COLO668 (cell line): ENCODE measurements at regions not wholly inside any gene's neighbourhood (a gene's known extent, or its start where the extent isn't known, plus 50 kb on each side); places are given as distances from the start of the nearest gene placed in this dataset.
"Not testable (repeated sequence)": the region's sequence is repeated elsewhere in the genome, so short reads cannot be mapped to it uniquely, and the experiment has no call there.

Experiments used
- DNase-seq: peaks from one replicate; lab custom pipeline; 2025; ENCODE audit not compliant: unreplicated experiment; lab: John Stamatoyannopoulos, UW

GRCh38 chr4:123667496-123667895, 270.9 kb downstream of the SPRY1 start:
- no peak for DNase-seq

DNA sequence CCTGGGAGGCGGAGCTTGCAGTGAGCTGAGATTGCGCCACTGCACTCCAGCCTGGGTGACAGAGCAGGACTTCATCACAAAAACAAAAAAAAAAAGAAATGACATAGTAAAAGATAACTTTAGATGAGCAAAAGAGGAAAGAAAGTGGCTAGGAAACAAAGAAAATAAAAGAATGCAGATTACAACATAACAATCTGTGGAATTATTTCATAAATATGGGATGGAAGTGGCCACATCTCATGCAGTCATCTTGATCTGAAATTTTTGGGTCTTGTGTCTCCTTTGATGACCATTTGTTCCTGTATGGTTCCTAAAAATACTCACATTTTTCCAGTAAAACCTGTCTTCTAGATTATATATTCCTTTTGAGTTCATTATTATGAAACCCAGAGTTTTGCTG, 271.4 kb downstream of the SPRY1 start:
- no peak for DNase-seq

DNA sequence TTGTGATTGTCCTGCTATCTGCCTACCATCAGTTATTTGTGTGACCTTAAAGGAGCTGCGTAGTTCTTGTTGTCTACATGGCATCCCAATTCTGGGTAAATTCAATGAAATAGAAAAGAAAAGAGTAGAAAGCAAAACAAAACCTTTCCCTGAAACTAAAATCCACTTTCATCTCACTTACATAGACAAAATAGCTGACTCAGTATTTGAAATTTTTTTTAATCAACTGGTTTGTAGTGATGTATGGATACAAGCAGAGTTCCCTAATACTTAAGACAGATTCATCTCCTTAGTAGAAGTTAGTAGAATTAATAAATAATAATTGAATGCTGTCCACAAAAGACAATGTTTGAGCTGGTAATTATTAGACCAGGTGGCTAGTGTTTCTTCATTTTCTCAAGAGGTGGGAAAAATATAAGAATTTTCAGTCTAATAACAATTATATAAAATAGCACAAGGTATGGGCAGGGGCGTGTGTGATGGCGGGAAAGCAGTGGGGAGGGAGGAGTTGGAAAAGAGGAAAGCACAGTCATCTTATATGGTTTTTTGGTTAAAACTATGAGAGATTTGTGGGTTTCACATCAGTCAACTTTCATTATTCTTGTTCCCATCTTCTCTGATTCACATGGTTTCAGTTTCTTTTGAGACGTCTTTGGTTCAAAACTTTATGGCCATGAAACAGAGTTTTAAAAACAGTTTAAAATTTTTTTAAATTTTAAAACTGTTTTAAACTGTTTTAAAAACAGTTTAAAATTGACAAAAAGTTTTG, 275.2 kb downstream of the SPRY1 start:
- DNase-seq: no peak

DNA sequence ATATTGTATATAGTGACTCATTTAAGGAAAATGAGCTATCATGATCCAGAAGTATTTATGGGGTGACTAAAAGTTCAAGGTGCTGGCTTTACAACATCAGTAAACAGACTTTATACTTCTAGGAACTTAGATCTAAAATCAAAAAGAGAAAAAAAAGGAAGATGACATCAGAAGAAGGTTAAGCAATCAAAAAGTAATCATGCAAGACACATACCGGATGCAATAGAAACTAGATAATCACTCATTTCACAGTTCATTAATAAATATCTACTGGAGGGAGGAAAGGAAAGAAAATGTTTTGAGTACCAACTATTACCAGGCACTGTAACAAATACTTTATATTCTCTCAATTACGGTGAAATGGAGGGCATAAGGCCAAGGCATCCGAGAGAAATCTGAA, 276.4 kb downstream of the SPRY1 start:
- DNase-seq: no peak

DNA sequence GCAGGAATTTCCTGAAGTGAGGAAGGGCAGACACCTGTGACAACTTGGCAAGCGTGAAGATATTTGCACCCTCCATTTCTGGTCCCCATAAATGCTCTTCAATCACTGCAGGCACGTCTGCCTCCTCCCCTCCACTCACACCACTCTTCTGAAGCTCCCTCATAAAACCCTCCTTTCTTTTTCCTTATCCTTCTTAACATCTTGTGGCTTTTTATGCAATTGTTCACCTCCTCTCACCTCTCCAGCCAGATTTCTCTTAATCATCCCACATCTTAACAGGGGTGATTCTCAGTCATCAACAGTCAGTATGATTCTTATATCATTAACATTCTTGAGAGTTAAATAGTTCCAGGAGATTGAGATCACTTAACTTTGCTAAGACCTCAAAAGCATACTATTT, 277.4 kb downstream of the SPRY1 start:
- DNase-seq: no peak

DNA sequence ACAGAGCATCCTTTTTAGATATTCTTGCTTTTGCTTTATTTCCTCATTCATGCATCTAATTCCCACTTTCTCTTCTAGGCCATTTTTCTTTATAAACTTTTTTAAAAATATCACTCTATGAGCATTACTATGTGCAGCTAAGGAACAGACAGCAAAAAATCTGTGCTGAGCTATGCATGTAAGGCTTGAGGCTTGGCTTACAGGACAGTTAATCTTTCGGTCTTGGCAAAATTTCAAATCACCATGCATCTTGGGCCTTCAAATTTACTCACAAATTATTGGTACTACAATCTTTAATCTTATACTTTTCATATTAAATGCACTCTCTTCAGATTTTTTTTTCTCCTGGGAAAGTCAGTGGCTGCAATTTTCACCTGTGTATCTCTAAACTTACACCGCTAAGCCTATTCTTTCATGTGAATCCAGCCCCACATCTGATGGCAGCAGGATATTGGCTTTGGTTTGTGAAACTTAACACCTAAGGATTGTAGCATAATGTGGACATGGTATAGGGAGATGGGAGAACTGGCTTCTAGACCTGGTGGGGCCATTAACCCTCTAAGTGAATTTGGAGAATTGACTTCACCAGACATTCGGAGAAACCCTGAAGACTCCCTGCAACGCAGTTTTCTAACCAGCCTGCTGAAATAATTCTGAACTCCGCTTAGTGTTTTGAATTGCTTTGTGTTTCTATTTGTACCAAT, 278.3 kb downstream of the SPRY1 start:
- DNase-seq: no peak

- no peak for DNase-seq
Observed at GRCh38 chr4:123675567-123675966, 279.0 kb downstream of the SPRY1 start.

DNA sequence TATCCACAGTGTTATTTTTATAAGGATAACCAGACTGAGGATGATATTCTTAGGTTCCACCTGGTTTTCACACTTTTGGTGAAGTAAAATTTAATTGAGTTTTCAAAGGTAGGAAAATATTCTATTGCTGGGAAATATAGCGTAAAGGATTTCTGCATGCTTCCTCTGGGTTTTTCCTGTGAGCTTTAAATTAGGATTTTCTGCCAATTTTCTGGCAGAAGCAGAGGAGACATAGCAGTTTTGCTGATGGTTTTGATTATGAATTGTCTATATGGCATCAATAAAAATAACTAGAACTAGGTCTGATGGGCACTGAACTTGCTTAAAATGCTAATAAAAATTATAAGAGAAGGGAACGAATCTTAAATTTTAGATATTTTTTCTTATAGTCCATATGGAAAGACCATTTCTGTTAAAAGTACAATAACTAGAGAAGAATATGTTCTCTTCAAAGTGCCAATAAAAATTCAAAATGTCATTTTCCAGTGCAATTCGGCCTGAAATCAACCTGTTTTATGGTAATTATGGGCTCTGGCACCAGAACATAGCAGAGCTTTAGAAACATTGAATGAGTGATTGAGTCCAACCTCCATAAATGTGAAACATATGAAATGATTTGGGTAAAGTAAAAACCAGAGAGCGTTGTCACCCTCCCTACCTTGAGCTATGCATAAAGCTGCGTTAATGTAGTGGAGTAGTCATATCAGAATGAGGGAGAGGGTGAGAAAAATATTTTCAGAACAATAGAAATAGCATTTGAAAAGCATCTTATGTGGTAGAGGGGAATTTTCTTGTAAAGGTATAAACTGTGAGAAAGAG, 279.7 kb downstream of the SPRY1 start:
- DNase-seq: no peak

DNA sequence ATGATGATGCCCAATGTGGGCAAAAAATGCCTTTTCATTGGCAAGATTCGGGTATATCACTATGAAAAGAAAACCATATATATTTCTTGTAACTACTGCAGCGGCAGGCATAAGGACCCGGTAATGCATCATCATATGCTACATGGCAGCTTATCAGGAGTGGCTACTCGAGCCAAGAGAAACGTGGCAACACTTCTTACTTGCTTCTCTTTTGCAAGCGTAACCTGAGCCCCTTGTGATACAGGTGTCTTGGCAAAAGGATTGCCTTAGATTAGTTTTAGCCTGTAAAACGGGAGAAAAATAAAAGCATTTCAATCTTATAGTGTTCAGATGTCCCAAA, 280.3 kb downstream of the SPRY1 start:
- DNase-seq: no peak

DNA sequence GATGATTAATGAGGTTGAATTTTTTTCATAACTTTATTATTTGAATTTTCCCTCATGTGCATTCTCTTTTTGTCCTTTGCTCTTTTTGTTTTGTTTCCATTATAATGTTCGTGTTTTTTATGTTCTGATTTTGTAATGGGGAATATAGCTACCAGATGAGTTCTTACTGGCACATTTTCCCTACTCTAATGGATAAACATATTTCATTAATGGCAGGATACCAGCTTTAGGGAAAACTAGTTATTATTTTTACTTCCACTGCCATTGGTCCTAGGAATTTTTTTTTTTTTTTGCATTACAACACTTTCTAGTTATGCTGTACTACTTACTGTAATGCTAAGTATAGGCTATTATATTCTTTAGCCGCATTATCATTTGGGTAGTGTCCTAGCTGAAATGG, 286.3 kb downstream of the SPRY1 start:
- DNase-seq: no peak

DNA sequence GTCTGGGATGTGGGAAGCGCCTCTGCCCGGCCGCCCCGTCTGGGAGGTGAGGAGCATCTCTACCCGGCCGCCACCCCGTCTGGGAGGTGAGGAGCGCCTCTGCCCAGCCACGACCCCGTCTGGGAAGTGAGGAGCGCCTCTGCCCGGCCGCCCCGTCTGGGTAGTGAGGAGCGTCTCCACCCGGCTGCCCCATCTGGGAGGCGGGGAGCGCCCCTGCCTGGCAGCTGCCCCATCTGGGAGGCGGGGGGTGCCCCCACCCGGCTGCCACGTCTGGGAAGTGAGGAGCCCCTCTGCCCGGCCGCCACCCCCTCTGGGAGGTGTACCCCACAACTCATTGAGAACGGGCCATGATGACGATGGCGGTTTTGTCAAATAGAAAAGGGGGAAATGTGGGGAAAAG, 288.3 kb downstream of the SPRY1 start:
- DNase-seq: not testable (repeated sequence)

- DNase-seq: not testable (repeated sequence)
Observed at GRCh38 chr4:123695531-123695930, 298.9 kb downstream of the SPRY1 start.

DNA sequence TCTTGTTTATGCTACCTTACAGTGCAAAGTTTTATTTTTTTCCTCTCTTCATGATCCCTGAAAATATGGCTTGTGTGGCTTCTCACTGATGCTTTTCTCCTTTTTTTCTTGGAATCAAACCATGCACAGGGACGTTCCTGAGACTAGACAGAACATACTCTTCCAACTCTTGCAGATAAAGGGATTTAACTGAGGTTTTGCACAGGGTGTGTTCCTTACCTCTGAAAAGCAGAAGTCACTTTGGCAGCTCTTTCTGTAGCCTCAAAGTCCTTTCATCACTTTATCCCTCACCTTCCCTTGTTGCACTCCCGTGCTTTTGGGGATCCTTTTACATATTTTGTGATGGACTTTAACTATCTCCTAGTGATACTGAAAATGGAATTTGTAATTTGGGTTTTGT, 300.1 kb downstream of the SPRY1 start:
- no peak for DNase-seq

- no peak for DNase-seq
Observed at GRCh38 chr4:123698556-123698955, 302.0 kb downstream of the SPRY1 start.

DNA sequence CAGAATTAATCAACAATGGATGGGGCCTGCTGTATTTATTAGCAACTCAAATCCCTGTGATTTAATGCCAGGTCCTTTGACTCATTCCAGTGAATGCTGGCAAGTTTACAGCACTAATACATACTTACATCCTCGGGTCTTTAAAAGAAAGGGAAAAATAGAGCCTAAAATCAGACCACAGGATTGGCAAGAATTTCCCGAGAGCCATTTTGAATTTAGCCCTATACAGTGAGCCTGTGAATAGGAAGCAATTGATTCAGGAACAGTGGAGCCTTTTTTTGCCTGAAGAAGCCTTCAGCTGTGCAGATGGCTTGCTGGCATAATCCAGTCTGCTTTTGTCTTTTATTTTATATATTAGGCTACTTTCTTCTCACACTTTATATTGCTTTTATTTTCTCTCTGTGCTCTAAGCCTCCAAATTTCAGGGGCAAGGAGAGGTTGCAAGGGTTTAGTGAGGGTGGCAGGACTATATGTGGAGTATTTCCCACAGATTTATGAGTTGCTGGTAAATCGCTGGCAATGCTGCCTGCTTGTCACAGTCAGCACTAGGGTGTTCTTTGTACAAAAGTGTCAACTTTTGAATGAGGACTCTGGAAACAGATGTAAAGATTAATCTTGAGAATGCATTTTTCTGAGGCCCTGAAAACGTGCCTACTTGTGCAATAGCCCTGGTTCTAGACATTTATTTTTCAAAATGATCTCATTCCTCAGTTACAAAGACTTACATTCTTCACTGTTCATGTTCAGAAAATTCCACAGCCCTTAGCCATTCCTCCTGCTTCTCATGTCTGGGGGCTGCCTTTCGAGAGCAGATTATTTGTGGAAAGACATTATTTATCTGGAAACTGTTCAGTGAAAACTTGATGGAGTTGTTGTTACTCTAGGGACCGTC, 303.5 kb downstream of the SPRY1 start:
- no peak for DNase-seq

- no peak for DNase-seq
Observed at GRCh38 chr4:123701131-123701575, 304.6 kb downstream of the SPRY1 start.

GRCh38 chr4:123705419-123705818, 308.8 kb downstream of the SPRY1 start:
- no peak for DNase-seq

- no peak for DNase-seq
Observed at GRCh38 chr4:123706973-123707372, 310.4 kb downstream of the SPRY1 start.

GRCh38 chr4:123708902-123709301, 312.3 kb downstream of the SPRY1 start:
- no peak for DNase-seq

GRCh38 chr4:123709336-123709735, 312.7 kb downstream of the SPRY1 start:
- no peak for DNase-seq

DNA sequence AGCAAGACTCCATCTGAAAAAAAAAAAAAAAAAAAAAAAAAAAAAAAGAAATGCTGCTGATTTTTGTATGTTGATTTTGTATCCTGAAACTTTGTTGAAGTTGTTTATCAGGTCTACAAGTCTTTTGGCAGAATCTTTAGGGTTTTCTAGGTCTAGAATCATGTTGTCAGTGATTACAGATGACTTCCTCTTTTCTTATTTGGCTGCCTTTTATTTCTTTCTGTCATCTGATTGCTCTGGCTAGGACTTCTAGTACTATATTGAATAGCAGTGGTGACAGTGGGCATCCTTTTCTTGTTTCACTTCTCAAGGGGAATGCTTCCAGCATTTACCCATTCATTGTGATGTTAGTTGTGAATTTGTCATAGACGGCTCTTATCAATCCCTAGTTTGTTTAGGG, 334.4 kb downstream of the SPRY1 start:
- no peak for DNase-seq
